ENCODE measurements at regions not wholly inside any gene's neighbourhood (a gene's known extent, or its start where the extent isn't known, plus 50 kb on each side); places are given as distances from the start of the nearest gene placed in this dataset.

- no peak for TF ChIP-seq CTCF (IDR thresholded peaks at IDR 0.05; ENCODE audit: low read depth, low read length, missing control alignments)
- no peak overlapping the region for H3K4me3 ChIP-seq (ENCODE audit: low read depth, low read length)
- in situ Hi-C loops (cut with HindIII; ENCODE audit: low sequenced_read_pairs), result no loop called here
- no peak for DNase-seq (ENCODE audit: low read depth)
Observed at GRCh38 chr15:58235961-58236360, 97.8 kb downstream of the AQP9 start.

GRCh38 chr15:58240191-58240932 lies 102.2 kb downstream of the AQP9 start:
- TF ChIP-seq CTCF (IDR thresholded peaks at IDR 0.05; ENCODE audit: low read depth, low read length, missing control alignments), result no peak
- no peak for DNase-seq (ENCODE audit: low read depth)
- H3K4me3 ChIP-seq (ENCODE audit: low read depth, low read length), result no peak overlapping the region
- in situ Hi-C loops (cut with HindIII; ENCODE audit: low sequenced_read_pairs), result no loop called here

GRCh38 chr15:58241872-58242271 lies 103.7 kb downstream of the AQP9 start:
- no peak overlapping the region for H3K4me3 ChIP-seq (ENCODE audit: low read depth, low read length)
- in situ Hi-C loops (cut with HindIII; ENCODE audit: low sequenced_read_pairs), result no loop called here
- TF ChIP-seq CTCF (IDR thresholded peaks at IDR 0.05; ENCODE audit: low read depth, low read length, missing control alignments), result no peak
- DNase-seq (ENCODE audit: low read depth), result no peak

GRCh38 chr15:58243070-58243469 lies 104.9 kb downstream of the AQP9 start:
- TF ChIP-seq CTCF (IDR thresholded peaks at IDR 0.05; ENCODE audit: low read depth, low read length, missing control alignments), result no peak
- in situ Hi-C loops (cut with HindIII; ENCODE audit: low sequenced_read_pairs), result no loop called here
- DNase-seq (ENCODE audit: low read depth), result no peak
- H3K4me3 ChIP-seq (ENCODE audit: low read depth, low read length), result no peak overlapping the region

- no peak for TF ChIP-seq CTCF (IDR thresholded peaks at IDR 0.05; ENCODE audit: low read depth, low read length, missing control alignments)
- H3K4me3 ChIP-seq (ENCODE audit: low read depth, low read length), result no peak overlapping the region
- in situ Hi-C loops (cut with HindIII; ENCODE audit: low sequenced_read_pairs), result no loop called here
- no peak for DNase-seq (ENCODE audit: low read depth)
Observed at GRCh38 chr15:58244536-58244935, 106.4 kb downstream of the AQP9 start.

- no peak for DNase-seq (ENCODE audit: low read depth)
- in situ Hi-C loops (cut with HindIII; ENCODE audit: low sequenced_read_pairs), result no loop called here
- TF ChIP-seq CTCF (IDR thresholded peaks at IDR 0.05; ENCODE audit: low read depth, low read length, missing control alignments), result no peak
- no peak overlapping the region for H3K4me3 ChIP-seq (ENCODE audit: low read depth, low read length)
Observed at GRCh38 chr15:58246041-58246440, 107.9 kb downstream of the AQP9 start.
